Endothelial cell of umbilical vein (primary cell): ENCODE measurements at regions not wholly inside any gene's neighbourhood (a gene's known extent, or its start where the extent isn't known, plus 50 kb on each side); places are given as distances from the start of the nearest gene placed in this dataset.

Source experiments
- BruUV-seq: library from RNA; stranded (reverse); fragments of 400-500 nt; replicated peaks from 2 replicates; lab custom pipeline; 2021; lab: Mats Ljungman, UMichigan
- CTCF ChIA-PET: fragments of 300-600, 350-600 bp; sonication (Branson Sonifier 250); formaldehyde crosslinking; loops from one replicate; lab custom pipeline; 2021; ENCODE audit warnings: antibody characterized with exemption, inconsistent platforms; lab: Charles Lee
- POLR2A ChIA-PET: fragments of 300-600, 350-600 bp; sonication (Branson Sonifier 250); formaldehyde crosslinking; loops from one replicate; lab custom pipeline; 2021; ENCODE audit warnings: antibody characterized with exemption, inconsistent platforms; lab: Charles Lee
- DNase-seq: peaks from one replicate; pipeline ENCODE4 v3.0.0-alpha.2; 2011; ENCODE audit warnings: low read depth, low spot score
- FAIRE-seq: peaks from 2 replicates; lab custom pipeline; 2011; peaks lifted over from hg19 to GRCh38; lab: Jason Lieb, UNC
- H2AFZ ChIP-seq: 2 replicates; pipeline ENCODE4 v1.6.0; 2012; ENCODE audit warnings: low read depth, low read length, control low read depth, inconsistent platforms
- H3K27ac ChIP-seq: 2 replicates; pipeline ENCODE4 v1.5.1; 2011; ENCODE audit warnings: low read depth, mild to moderate bottlenecking, control low read depth, low read length, moderate library complexity; ENCODE audit not compliant: insufficient read depth
- H3K27me3 ChIP-seq, 2 experiments: 2 replicates each; pipeline versions ENCODE4 v1.6.0 to v1.6.1; 2011; ENCODE audit warnings: low read length in 2 of 2, mixed read lengths in 1 of 2; ENCODE audit not compliant: control insufficient read depth in 2 of 2, insufficient read depth in 2 of 2
- H3K36me3 ChIP-seq, 2 experiments: 2 replicates in 1 of 2; 3 replicates in 1 of 2; pipeline ENCODE4 v1.5.1; 2011; ENCODE audit warnings: low read length in 2 of 2, mild to moderate bottlenecking in 1 of 2, moderate library complexity in 1 of 2; ENCODE audit not compliant: control insufficient read depth in 2 of 2, insufficient read depth in 2 of 2; ENCODE audit errors: extremely low read depth in 1 of 2
- H3K4me1 ChIP-seq: 3 replicates; pipeline ENCODE4 v1.5.1; 2011; ENCODE audit warnings: mild to moderate bottlenecking, low read length; ENCODE audit not compliant: control insufficient read depth, insufficient read depth; ENCODE audit errors: extremely low read depth
- H3K4me2 ChIP-seq: 2 replicates; pipeline ENCODE4 v1.6.1; 2011; ENCODE audit warnings: low read length, control low read depth, mixed read lengths; ENCODE audit not compliant: insufficient read depth
- H3K4me3 ChIP-seq, 3 experiments: fragments of 200-600 bp in 1 of 3; sonication (generic), shearing (Covaris generic) in 1 of 3; replicated peaks in 1 of 3; 2 replicates each; pipeline ENCODE4 v1.5.1; 2011 to 2016; ENCODE audit warnings: control low read depth in 3 of 3, low read length in 3 of 3, mild to moderate bottlenecking in 2 of 3, inconsistent platforms in 1 of 3, low read depth in 1 of 3, moderate library complexity in 1 of 3; ENCODE audit not compliant: insufficient read depth in 1 of 3
- H3K79me2 ChIP-seq: 2 replicates; pipeline ENCODE4 v1.6.0; 2012; ENCODE audit warnings: low read length, inconsistent platforms; ENCODE audit not compliant: control insufficient read depth, insufficient read depth
- H3K9ac ChIP-seq: replicated peaks from 2 replicates; pipeline ENCODE3; 2011; ENCODE audit warnings: low read length, control low read depth; ENCODE audit not compliant: insufficient read depth; ENCODE audit errors: extremely low read depth
- H3K9me1 ChIP-seq: replicated peaks from 3 replicates; pipeline ENCODE4 v1.6.0; 2011; ENCODE audit warnings: mild to moderate bottlenecking, low read length; ENCODE audit not compliant: control insufficient read depth, insufficient read depth; ENCODE audit errors: extremely low read depth
- H3K9me3 ChIP-seq: replicated peaks from 2 replicates; pipeline ENCODE4 v1.5.1; 2012; ENCODE audit warnings: low read length, inconsistent platforms; ENCODE audit not compliant: control insufficient read depth, insufficient read depth
- H4K20me1 ChIP-seq: replicated peaks from 2 replicates; pipeline ENCODE3; 2011; ENCODE audit warnings: mild to moderate bottlenecking, low read length; ENCODE audit not compliant: control insufficient read depth, insufficient read depth; ENCODE audit errors: extremely low read depth
- EZH2 ChIP-seq: IDR thresholded peaks from 2 replicates; pipeline ENCODE4 v1.6.1; 2012; ENCODE audit warnings: borderline replicate concordance, low read depth, mild to moderate bottlenecking, moderate library complexity, low read length, inconsistent platforms; ENCODE audit not compliant: severe bottlenecking
- FOS ChIP-seq: IDR thresholded peaks from 2 replicates; pipeline ENCODE4 v1.6.1; 2011; ENCODE audit warnings: mild to moderate bottlenecking, low read length, moderate library complexity, borderline replicate concordance; ENCODE audit not compliant: insufficient read depth
- JUN ChIP-seq: IDR thresholded peaks from 2 replicates; pipeline ENCODE4 v1.6.1; 2011; ENCODE audit warnings: borderline replicate concordance, low read depth; ENCODE audit not compliant: insufficient read length, insufficient read depth
- MYC ChIP-seq: IDR thresholded peaks from one replicate; pipeline ENCODE4 v1.6.1; 2011; ENCODE audit warnings: mild to moderate bottlenecking, low read depth, low read length
- POLR2A ChIP-seq: IDR thresholded peaks from 2 replicates; pipeline ENCODE4 v1.6.1; 2012; ENCODE audit warnings: low read depth, mild to moderate bottlenecking, control low read depth, low read length
- dilution Hi-C: fragments of 300-500 bp; cut with MboI; formaldehyde crosslinking; loops from one replicate; pipeline ENCODE4 v1.15.0; 2019; ENCODE audit warnings: low sequenced_read_pairs; ENCODE audit not compliant: extremely low pct_ligation_motif_present
- intact Hi-C: fragments of 100-400 bp; cut with micrococcal nuclease; formaldehyde crosslinking; loops from one replicate; pipeline ENCODE4 v1.10.0; 2022
- TF ChIP-seq, protein P1 (sequence below): IDR thresholded peaks from 2 replicates; pipeline ENCODE4 v1.6.1; 2011; ENCODE audit not compliant: insufficient read depth, insufficient read length
- TF ChIP-seq, protein P2 (sequence below), 2 donors: IDR thresholded peaks; 1 replicate in 1 of 2; 2 replicates in 1 of 2; pipeline ENCODE4 v1.5.1; 2011; ENCODE audit warnings: low read length in 2 of 2, mild to moderate bottlenecking in 2 of 2, moderate library complexity in 2 of 2, control low read depth in 1 of 2, inconsistent platforms in 1 of 2, low read depth in 1 of 2; ENCODE audit not compliant: insufficient read depth in 1 of 2; ENCODE audit errors: extremely low read depth in 1 of 2

DNA sequence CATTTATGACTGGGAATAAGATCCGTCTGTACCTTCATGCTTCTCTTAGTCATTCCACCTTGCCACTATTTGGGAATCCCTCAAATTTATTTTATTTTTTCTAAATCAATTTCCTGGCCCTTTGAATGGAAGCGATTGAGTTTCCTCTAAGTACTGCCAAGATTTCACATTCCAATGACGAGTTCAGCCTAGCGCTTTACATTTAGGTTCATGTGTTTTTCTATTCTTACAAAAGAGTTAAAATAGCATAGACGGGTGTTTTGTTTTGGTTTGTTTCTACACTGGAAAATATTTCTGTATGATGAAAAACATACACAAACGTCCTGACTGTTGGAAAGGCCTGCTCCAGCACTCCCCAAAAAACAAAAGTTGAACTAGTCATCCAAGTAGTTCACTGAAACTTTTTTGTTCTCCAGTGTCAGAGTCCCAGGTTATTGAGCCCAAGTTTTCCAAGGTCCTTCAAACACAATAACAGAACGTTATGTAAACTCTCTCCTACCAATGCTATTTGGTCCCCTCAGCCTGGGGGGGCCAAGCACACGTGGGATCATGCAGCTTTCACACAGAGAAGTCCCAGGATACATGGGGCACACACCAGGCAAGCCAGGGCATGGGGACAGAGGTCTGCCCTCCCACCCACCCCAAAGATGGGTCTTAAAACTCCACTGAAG, 74.8 kb upstream of the FOXN3 start:
- intact Hi-C loops (loop anchor here (2.0 kb wide), 1 partner anchor 73 kb away; no protein-coding TSS in a partner anchor), dilution Hi-C loops (no loop called here)
- no TSS peak for BruUV-seq
- TF ChIP-seq POLR2A (no peak), FOS (no peak), JUN (no peak), MYC (no peak), EZH2 (no peak)
- TF ChIP-seq, protein P1, sequence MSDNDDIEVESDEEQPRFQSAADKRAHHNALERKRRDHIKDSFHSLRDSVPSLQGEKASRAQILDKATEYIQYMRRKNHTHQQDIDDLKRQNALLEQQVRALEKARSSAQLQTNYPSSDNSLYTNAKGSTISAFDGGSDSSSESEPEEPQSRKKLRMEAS = no peak
- TF ChIP-seq, protein P2, sequence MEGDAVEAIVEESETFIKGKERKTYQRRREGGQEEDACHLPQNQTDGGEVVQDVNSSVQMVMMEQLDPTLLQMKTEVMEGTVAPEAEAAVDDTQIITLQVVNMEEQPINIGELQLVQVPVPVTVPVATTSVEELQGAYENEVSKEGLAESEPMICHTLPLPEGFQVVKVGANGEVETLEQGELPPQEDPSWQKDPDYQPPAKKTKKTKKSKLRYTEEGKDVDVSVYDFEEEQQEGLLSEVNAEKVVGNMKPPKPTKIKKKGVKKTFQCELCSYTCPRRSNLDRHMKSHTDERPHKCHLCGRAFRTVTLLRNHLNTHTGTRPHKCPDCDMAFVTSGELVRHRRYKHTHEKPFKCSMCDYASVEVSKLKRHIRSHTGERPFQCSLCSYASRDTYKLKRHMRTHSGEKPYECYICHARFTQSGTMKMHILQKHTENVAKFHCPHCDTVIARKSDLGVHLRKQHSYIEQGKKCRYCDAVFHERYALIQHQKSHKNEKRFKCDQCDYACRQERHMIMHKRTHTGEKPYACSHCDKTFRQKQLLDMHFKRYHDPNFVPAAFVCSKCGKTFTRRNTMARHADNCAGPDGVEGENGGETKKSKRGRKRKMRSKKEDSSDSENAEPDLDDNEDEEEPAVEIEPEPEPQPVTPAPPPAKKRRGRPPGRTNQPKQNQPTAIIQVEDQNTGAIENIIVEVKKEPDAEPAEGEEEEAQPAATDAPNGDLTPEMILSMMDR (IDR thresholded peaks at IDR 0.05; ENCODE audit: extremely low read depth in 1 of 2, insufficient read depth in 1 of 2, low read depth in 1 of 2, low read length in 2 of 2) = no peak
- H2AFZ ChIP-seq = no peak overlapping the region
- H3K9me3 ChIP-seq = no peaks in the 10 kb centered on the region
- H3K79me2 ChIP-seq = no peaks in the 10 kb centered on the region
- H4K20me1 ChIP-seq = no peaks in the 10 kb centered on the region
- H3K4me1 ChIP-seq = no peaks in the 10 kb centered on the region
- no peak overlapping the region for H3K27ac ChIP-seq
- DNase-seq (peak; percentile 68), FAIRE-seq (no peak)
- H3K9ac ChIP-seq = no peak overlapping the region
- H3K4me3 ChIP-seq = no peak overlapping the region
- no peaks in the 10 kb centered on the region for H3K9me1 ChIP-seq
- CTCF ChIA-PET = no interaction called here
- no peaks in the 10 kb centered on the region for H3K27me3 ChIP-seq
- H3K36me3 ChIP-seq = no peaks in the 10 kb centered on the region
- POLR2A ChIA-PET = no interaction called here
- no peak overlapping the region for H3K4me2 ChIP-seq
